Astrocyte of the spinal cord (primary cell): ENCODE measurements at regions not wholly inside any gene's neighbourhood (a gene's known extent, or its start where the extent isn't known, plus 50 kb on each side); places are given as distances from the start of the nearest gene placed in this dataset.

Experiments used
- DNase-seq: peaks from one replicate; pipeline ENCODE4 v3.0.0; 2011; ENCODE audit warnings: low read depth, low spot score
- H3K4me3 ChIP-seq: 2 replicates; pipeline ENCODE4 v1.5.1; 2011; ENCODE audit warnings: low read depth, mild to moderate bottlenecking, low read length, moderate library complexity
- in situ Hi-C: cut with HindIII; loops from 2 replicates; pipeline ENCODE4 v1.10.0; 2017; ENCODE audit warnings: low sequenced_read_pairs
- TF ChIP-seq, protein P1 (sequence below): IDR thresholded peaks from 2 replicates; pipeline ENCODE4 v1.5.1; 2012; ENCODE audit warnings: low read depth, mild to moderate bottlenecking, low read length, inconsistent platforms

DNA sequence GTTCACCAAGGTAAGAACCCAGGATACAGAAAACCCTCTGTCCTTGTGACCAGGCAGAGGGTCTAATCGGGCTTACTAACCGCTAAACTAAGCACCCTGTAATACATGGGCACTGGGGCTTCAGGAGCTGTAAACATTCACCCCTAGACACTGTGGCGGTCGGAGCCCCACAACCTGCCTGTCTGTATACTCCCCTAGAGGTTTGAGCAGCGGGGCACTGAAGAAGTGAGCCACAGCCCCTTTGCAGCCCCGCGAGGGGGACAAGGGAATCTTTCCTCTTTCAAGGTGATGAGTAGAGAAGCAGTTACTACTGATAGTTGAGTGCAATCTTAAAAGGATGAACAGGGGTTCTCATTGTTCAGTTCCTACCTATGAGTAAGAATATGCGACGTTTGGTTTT, 397.2 kb downstream of the AEBP2 start:
- no peak overlapping the region for H3K4me3 ChIP-seq
- TF ChIP-seq, protein P1, sequence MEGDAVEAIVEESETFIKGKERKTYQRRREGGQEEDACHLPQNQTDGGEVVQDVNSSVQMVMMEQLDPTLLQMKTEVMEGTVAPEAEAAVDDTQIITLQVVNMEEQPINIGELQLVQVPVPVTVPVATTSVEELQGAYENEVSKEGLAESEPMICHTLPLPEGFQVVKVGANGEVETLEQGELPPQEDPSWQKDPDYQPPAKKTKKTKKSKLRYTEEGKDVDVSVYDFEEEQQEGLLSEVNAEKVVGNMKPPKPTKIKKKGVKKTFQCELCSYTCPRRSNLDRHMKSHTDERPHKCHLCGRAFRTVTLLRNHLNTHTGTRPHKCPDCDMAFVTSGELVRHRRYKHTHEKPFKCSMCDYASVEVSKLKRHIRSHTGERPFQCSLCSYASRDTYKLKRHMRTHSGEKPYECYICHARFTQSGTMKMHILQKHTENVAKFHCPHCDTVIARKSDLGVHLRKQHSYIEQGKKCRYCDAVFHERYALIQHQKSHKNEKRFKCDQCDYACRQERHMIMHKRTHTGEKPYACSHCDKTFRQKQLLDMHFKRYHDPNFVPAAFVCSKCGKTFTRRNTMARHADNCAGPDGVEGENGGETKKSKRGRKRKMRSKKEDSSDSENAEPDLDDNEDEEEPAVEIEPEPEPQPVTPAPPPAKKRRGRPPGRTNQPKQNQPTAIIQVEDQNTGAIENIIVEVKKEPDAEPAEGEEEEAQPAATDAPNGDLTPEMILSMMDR: no peak
- in situ Hi-C loops: no loop called here
- DNase-seq: no peak

DNA sequence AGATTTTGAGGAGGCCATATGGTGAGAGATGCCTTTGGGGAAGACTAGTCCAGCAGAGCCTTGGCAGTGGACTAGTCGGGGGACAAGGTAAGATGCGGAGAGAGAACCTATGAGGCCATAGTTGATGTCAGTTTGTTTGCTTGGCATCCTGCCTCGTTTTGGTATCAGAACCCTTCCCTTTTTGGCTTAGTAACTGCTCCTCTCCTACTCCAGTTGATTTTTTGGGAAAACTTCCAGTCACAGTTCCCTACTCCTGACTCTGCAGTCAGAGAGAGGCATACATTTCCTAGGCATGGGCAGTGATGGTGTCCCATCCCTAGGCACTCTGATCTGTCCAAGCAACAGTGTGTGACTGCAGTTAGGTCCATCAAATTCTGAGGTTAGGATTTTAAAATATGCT, 398.3 kb downstream of the AEBP2 start:
- TF ChIP-seq, protein P1: no peak
- in situ Hi-C loops: no loop called here
- no peak for DNase-seq
- H3K4me3 ChIP-seq: no peak overlapping the region

DNA sequence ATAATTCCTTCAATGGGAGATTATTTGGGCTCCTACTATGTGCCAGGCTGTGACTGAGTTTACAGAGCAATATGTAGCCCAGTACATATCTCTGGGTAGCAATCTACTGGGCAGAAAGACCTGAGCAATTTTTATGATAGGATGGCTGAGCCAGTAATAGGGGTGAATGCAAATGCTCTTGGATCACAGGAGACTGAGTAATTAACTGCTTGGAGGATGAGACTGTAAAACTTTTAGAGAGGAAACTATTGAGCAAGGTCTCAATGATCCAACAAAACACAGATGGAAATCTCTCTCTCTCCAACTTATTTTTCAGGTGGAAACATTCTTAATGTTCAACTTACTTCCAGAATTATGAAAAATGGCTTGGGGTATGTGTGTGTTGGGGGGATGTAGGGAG, 402.2 kb downstream of the AEBP2 start:
- no peak for DNase-seq
- TF ChIP-seq, protein P1: no peak
- in situ Hi-C loops: no loop called here
- no peak overlapping the region for H3K4me3 ChIP-seq

DNA sequence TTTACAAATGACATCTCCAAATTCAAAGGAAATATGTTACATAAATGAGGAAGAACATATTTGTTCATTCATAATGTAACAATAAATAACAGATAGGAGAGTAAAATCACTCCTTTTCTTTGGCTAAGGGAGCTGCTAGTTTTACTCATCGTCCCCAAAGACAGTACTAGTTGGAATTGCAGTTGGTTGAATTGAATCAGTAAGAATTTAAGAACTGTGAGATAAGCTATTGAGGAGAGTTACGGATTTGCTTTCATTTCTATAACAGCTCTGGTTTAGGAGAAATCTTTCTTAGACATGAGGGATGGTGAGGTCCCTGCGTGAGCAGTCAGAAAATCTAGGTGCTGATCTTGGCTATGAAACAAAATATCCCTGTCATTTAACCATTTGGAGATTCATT, 402.8 kb downstream of the AEBP2 start:
- in situ Hi-C loops: no loop called here
- H3K4me3 ChIP-seq: no peak overlapping the region
- TF ChIP-seq, protein P1: no peak
- DNase-seq: no peak

DNA sequence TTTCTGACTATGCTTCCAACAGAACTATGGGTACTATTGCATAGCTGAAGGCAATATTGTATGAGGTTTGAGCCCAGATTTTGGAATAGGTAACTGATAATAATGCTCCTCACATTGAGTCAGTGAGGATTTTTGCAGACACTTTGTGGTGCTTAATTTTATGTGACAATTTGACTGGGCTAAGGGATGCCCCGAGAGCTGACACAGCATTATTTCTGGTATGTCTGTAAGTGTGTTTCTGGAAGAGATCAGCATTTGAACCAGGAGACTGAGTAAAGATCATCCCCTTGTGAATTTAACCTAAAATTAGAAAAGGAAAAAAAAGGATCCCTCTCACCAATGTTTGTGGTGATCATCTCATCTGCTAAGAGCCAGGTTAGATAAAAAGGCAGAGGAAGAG, 404.9 kb downstream of the AEBP2 start:
- H3K4me3 ChIP-seq: no peak overlapping the region
- TF ChIP-seq, protein P1: no peak
- DNase-seq: no peak
- in situ Hi-C loops: no loop called here

DNA sequence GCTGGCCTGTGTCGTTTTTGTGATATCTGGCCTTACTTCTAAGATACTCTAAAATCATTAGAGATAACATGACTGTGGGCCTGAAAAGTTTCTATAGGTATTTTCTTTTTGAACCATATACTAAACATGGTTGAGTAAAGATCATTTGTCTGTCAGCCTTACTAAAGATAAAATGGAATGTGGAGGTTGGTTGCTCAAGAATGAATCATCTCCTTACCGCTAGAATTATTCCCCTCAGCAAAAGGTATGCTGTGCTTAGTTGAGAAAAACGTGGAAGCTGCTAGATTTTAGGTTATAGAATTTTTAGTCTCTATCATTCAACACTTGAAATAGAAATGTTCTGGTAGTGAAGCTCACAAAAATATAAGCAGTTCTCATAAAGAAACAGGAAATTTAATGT, 407.3 kb downstream of the AEBP2 start:
- TF ChIP-seq, protein P1: no peak
- H3K4me3 ChIP-seq: no peak overlapping the region
- in situ Hi-C loops: no loop called here
- DNase-seq: peak; percentile 67
